ENCODE measurements at regions not wholly inside any gene's neighbourhood (a gene's known extent, or its start where the extent isn't known, plus 50 kb on each side); places are given as distances from the start of the nearest gene placed in this dataset.

DNA sequence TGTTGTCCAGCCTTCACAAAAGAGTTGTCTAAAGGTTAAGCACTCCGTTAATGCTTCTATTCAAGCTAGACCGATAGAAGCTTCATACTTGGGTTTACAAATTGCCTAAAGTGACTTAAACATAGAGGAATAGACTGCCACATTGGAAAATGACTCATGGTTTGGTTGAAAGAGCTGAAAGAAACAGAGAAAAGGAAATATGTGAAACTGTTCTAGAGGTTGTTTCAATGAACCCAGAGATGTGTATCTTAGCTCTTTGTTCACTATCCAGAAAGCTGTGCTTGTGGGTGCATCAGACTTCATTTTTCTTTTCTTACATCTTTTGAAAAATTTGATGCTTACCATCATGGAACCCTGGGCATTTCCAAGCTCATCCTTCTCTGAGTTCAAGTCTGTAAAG lies 736.2 kb downstream of the INHBA start:
- no peak for DNase-seq

DNA sequence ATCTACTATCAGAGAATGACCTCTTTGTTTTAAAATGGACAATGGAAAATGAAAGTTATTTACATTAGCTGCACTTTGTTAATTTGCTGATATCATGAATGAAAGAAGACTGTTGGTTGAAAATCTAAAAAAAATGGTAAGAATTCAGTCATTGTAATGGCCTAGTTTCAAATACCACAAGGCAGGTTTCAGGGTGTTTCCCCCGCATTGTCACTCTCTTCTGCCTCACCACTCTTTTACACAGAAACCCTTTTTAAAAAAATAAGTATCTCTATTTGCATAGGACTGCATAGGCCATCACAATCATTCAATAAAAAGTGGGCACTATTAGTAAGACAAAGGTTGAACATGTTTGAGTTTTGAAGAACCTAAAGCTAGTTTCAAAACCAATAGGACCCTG lies 737.1 kb downstream of the INHBA start:
- no peak for DNase-seq

DNA sequence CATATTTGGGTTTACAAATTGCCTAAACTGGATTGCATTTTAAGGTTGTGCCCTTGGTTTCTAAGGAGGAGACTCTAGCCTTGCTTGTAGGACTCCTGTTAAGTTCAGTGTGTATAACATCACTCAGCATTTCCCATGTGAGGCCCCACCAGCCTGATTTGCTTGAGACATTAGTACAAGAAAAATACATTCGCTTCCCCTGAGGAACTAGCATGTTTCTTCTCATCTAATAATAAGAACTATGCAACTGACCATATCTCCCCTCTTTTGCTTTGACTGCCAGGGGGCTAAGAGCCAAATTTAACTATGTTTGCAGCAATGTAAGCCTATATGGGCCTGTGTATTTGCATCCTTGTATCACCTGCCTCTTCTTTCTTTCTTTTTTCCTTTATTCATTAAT lies 737.9 kb downstream of the INHBA start:
- DNase-seq = no peak

DNA sequence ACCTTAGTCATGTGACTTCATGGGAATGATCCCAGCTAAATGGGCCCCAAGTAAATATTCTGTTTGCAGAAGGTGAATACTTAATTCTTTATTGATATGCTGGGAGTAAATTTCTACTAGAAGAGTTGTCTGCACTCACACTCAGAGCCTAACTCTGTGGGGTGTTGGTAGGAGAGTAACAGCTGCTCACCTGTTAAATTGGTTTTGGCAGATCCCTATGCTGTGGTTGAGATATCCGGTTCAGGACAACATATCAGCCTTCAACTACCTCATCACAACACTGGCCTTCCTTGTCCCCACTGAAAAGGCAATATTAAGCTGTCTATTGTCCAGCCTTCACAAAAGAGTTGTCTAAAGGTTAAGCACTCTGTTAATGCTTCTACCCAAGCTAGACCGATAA lies 738.3 kb downstream of the INHBA start:
- DNase-seq = no peak

DNA sequence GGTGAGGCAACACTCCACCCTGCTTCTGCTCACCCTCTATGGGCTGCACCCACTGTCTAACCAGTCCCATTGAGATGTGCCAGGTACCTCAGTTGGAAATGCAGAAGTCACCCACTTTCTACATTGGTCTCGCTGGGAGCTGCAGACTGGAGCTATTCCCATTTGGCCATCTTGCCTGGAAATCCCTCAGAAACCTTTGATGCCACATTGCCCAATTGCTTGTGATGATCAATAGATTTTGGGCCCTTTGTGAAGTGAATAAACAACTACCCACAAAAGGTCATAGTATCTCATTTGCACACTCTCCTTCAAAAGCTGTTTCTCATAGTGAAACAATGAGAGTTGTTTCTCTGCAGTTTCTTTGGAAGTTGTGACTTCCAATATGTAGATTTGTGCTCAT lies 742.9 kb downstream of the INHBA start:
- DNase-seq = no peak

DNA sequence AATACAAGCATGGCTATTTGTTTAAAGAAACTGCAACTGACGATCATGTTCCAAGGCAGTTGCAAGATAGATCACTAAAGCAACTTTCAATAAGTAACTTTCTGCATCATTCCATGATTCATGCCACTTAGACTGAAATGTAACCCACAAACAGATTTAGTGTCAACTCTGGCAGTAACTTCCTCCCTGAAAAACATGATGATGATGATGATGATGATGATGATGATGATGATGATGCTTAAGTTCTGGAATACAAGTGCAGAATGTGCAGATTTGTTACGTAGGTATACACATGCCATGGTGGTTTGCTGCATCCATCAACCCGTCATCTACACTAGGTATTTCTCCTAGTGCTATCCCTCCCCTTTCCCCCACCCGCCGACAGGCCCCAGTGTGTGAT lies 754.7 kb downstream of the INHBA start:
- no peak for DNase-seq

DNA sequence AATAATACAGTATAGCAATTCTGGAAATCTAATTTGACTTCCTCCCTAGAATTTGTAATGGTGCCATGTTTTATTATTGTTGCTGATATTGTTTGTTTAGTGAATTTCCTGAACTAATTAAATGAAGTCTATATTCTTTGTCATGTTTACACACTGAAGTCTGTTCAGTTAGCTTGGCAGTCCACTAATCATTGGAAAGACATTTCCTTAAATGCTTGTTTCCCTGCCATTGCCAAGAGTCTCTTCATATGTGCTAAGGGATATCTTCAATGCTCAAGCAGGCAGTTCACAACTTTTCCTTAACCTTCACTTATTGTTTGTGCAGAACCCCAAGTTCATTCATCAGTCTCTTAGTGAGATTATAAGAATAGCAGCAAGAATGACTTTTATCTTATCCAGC lies 755.3 kb downstream of the INHBA start:
- DNase-seq = no peak

DNA sequence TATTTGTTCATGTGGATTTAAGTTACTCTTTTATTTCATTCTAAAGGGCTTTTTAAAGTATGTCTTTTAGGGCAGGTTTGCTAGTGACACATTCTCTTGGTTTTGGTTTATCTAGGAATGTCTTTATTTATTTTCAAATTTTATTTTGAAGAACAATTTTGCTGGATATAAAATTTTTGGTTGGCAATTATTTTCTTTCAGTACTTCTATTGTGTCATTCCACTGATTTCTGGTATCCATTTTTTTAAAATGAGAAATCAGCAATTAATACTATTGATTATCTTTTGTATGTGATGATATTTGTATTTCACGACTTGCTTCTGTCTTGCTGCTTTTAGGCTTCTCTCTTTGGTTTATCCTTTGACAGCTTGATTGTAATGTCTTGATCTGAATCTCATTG lies 756.3 kb downstream of the INHBA start:
- no peak for DNase-seq

DNA sequence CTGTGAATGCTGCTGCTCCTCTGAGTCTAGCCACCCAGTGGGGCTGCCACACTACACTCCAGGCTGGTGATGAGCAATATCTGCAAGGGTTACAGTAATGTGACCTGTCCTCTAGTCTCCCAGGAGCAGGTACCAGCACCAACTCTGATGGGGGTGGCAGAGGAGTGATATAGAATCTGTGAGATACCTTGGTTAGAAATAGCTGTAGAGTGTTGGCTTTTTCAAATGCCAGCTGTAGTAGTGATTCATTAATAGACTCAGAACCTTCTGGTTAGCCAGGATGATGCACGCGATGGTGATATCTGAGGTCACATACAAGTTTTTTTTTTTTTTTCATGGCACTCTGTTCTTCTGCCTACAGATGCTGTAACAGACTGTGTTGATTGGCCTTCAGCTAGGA lies 757.1 kb downstream of the INHBA start:
- no peak for DNase-seq

DNA sequence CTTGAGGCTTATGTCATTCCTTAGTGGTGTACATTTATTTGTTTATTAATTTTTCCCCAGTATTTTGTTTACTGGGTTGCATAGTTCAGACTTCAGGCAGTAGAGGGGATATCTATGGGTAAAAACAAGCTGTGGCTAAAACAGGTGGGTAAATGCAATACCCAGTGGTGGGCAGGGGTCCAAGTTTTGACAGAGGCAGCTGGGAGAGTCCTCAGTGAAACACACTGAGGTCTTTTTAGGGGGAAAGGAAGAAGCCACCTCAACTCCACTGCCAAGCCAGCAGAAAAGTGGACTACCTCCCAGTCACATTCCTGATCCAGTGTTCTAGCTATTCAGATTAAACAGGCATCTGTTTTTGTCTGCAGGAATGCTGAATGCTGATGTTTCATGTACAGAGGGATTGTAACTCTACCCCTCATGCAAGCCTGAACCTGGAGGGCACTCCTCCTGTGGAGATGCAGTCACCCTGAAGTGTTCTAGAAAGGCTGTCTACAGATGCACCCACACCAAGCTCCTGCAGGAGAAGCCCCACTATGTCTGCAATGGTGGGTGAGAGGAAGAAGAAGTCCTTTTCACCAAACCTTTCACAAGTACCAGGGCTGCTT lies 757.8 kb downstream of the INHBA start:
- DNase-seq = no peak

DNA sequence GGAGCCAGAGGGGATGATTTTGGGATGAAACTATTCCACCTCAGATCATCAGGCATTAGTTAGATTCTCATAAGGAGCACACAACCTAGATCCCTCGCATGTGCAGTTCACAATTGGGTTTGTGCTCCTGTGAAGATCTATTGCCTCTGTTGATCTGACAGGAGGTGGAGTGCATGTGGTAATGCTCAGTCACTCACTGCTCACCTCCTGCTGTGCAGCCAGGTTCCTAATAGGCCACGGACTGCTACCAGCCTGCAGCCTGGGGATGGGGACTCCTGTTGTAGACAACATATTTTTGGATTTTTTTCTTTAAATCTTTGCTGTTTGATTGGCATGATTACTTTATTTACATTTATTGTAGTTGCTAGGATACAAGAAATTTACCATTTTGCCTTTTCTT lies 765.0 kb downstream of the INHBA start:
- DNase-seq = no peak

DNA sequence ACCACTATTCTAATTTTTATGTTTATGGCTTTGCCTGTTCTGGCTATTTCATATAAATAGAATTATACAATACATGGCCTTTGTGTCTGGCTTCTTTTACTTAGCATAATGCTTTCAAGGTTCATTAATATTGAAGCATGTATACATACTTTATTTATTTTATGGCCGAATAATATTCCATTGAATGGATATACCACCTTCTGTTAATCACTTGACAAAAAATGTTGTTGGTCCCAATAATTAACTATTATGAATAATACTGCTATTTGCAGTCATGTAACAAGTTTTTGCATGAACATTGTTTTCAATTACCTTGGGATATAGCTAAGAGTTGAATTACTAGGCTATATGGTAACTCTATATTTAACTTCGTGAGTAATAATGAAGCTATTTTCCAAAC lies 767.5 kb downstream of the INHBA start:
- no peak for DNase-seq

DNA sequence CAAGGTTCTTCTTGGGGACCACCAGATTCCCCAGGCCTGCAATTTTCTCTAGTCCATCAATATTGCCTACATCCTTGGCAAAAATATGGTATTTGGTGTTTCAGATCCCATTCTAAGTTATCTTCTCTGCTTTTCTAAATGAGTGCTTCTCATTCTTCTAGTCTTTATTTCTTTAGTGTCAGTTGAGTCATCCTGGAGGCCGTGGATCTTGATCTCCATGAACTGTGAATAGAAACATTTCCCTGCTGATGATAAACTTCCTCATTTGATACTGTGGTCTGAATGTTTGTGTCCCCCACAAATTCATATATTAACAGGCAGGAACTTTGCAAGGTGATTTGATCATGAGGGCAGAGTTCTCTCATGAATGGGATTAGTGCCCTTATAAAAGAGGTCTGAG lies 779.3 kb downstream of the INHBA start:
- no peak for DNase-seq

DNA sequence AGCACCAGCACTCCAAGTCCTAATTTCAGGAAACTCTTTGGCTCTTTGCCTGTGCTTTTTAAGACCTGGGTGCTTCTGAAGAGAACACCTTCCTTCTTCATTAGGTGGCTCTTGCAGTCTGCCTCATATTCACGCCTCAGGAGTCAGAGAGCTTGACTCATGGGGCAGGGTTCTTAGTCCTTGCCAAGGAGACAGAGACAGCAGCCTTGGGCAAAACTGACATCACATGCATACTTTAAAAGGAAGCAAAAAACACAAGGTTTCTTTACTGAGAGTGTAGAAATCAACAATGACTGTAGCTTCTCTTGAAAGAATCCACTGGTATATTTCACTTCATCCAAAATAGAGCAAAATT lies 780.6 kb downstream of the INHBA start:
- no peak for DNase-seq

DNA sequence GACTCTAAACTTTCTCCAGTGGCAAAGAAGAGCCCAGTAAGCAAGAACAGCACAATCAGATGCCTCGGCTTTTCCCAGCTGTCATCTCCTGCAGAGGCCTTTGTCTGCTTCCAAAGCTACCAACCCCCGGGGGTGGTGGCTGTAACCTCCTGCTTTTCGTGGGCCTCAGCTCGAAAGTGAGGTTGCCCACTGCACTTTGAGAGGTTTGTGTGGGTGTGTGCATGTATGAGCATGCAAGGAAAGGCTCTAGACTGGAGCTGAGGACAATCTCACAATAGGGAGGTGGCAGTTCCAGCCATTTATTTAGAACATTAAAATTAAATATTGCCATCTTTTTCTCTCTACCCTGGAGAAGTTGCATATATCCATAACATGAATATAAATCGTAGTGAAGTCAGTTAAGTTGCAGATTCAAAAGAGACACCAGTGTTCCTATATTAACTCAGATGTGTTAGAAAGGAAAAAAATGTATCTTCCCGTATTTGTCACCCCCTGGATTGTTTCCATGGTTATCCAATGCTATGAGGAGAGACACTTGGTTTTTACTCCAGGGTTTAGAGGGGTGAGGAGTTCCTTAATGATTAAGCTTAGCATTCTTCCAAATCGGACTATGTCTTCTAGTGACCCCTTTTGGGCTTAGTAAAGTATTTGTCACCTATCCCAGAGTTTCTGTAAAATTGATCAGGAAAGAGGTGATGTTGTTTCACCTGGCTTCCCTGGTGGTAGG lies 781.1 kb downstream of the INHBA start:
- DNase-seq = no peak

DNA sequence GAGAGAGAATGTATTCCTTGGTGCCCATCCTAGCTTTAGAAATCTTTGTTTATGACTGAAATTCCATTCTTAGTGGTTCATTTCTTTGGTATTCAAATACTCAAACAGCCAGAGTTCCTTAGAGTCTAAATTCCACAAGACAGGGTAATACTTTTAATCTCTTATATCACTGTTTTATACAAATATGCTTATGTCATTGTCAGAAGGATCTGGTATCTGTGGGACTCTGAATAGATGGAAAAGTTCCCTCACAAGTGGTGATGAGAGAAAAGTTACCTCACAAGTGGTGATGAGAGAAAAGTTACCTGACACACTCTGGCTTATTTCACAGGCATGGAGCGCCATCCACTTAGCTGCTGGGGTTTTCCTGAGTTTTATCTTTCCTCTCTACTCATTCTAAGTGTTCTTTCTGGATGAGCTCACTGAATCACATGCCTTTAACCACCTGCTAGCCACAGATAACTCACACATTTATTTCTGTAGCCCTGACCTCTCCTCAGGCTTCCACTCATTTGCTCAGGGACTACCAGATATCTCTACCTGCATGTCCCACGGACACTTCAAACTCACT lies 784.0 kb downstream of the SUGCT start:
- no peak for DNase-seq

DNA sequence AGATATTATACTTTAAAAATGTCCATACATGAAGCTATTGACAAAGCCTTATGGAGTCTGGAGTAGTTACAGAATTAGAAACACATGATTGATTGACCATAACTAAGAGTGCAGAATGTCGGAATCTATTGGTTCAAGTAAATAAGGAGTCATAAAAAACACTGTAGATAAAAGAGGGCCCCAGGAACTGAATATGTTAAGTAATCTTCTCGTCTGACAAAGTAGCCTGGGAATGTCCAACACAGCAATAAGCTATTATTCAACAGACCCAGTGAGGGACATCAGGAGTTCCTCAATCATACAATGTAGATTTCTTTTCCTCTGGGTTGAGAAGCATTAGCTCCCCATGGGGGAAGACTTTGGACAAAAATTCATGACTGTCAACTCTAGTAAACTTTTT lies 782.0 kb downstream of the SUGCT start:
- no peak for DNase-seq

DNA sequence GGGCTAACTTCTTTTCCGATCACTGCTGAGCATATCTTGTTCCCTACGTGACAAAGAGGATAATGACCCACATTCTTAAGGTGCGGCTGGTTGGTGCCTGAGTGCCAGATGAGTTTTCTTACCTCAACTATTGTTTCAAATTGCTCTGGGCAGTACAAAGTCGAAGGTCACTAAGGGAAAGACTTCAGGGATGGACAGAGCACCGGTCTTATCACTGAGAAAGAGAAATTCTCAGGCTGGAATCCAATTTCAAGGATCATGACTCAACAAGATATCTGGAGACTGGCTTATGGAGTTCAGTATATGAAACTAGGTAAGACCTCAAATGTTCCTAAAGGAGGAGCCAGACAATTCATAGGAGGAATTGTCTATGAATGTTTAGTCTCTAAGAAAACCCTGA lies 780.3 kb downstream of the SUGCT start:
- DNase-seq = no peak

Data from activated T-cell treated with anti-CD3 and anti-CD28 coated beads, Interleukin-2, amount 50 U/mL, for 48 hours (primary cell).